ENCODE measurements at regions not wholly inside any gene's neighbourhood (a gene's known extent, or its start where the extent isn't known, plus 50 kb on each side); places are given as distances from the start of the nearest gene placed in this dataset.

DNA sequence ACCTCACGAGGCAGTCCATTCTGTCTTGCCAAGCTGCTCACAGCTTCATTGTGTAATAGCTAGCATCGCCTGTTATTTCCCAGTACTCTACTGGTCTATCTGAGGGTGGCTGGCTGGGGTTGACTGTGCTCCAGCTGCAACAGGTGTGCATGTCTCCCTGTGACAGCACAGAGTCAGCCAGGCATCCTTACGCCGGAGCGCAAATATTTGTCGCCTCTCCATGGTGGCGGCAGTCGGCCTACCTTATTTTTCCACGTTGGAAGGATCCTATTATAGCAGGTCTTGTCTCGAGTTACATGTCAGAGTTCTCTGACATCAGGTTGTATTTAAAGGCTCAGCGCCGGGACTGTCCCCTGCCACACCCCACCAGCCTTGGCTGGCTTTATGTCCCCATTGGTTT is 307.1 kb downstream of the TLE3 start:
- DNase-seq (ENCODE audit: low read depth in 2 of 2), result no peak

DNA sequence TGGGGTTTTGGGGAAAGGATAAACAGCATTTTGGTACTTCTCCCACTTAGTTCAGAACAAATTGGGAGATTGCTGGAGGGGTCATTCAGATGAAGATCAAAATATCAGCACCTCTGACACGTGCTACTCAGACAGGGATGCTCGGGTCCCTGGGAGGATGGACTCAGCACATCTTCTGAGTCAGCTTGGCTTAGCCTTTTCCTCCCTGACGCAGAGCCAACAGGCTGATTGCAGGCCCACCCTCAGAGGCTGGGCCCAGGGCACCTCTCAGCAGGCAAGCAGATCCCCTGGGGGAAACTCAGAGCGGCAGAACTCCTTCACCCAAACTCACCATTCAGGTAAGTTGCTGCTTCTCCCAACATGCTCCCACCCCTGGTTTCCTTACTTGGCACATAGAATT is 304.9 kb downstream of the TLE3 start:
- DNase-seq (ENCODE audit: low read depth in 2 of 2), result no peak

GRCh38 chr15:69793431-69793780 is 304.3 kb downstream of the TLE3 start:
- no peak for DNase-seq (ENCODE audit: low read depth in 2 of 2)

DNA sequence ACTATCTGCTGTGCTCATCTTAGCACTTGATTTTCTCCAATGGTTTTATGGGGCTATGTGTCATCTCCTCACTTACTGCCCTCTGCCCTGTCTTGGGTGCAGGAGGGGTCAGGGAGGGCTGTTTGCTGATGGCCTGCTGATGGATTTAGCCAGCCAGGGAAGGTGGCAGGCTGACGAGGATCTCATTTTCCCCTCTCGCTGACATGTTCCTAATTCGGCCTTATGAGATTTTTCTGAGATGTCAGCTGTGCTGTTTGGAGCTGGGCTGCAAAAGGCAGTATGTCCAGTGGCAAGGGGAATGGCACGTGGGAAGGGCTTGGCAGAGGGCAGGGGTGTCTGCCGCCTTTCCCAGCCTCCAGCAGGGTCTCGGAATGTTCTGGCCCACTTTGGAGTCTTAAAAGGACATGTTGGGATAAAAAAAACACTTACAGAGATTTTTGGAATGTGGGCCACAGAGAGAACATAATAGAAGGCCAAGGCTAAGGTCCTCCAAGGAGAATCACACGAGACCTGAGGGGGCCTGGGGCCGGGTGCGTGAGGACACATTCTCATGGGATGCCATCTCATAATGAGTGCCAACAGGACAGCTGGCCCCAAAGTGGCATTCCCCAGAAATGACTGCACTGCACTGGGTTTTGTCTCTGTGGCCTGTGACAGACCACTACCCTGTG is 303.8 kb downstream of the TLE3 start:
- DNase-seq (ENCODE audit: low read depth in 2 of 2), result no peak

DNA sequence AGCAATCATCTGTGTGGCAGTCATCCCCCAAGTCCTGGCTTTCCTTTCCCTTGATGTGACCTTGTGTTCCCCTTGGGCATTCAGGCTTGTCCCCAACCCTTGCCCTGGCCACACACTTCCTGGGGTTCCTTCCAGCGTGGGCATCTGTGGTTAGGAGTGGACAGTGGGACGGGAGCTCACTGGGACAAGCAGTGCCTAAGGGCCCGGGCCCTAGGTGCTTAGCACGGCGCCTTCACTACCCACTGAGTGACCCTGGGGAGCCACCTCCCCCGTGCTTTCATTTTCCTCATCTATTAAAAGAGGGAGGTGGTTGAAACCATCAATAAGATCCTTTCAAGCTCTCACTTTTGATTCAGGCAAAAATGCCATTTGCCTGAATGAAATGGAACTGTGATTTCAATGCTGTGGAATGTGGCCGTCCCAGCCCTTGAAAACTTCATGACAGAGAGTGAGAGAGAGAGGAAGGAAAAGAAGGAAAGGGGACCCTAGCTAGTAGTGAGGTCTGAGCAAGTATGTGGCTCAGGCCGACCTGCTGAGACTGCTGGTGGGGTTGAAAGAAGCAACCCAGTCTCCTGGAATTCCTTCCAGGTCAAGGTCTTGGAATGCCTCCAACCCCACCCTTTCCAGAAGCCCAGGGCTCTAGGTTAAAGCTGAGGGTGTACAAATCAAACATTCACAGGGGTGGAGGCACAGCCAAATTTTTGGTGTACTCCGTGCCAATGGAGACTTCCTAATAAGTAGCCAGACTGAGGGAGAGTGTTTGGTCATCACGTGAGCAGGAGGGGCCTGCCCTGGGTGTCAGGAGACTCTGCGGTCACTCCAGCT is 302.9 kb downstream of the TLE3 start:
- DNase-seq (ENCODE audit: low read depth in 2 of 2), result no peak

DNA sequence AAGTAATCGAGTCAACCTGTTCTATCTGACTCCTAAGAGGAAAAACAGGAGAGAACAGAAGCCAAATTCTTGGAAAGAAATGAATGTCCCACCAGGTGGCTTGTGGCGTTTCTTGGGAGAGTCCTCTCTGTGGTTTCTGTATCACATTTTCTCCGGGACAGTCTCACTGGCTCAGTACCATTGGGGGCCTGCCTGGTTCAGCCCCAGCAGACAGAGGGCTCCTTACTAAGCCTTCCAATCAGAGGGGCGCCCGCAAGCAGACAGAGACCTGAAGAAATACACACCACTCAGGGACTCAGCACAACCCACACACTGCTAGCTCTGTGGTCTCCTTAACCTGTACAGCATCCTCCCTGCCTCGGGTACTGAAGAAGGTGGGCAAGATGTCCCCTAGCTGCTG is 302.1 kb downstream of the TLE3 start:
- no peak for DNase-seq (ENCODE audit: low read depth in 2 of 2)

DNA sequence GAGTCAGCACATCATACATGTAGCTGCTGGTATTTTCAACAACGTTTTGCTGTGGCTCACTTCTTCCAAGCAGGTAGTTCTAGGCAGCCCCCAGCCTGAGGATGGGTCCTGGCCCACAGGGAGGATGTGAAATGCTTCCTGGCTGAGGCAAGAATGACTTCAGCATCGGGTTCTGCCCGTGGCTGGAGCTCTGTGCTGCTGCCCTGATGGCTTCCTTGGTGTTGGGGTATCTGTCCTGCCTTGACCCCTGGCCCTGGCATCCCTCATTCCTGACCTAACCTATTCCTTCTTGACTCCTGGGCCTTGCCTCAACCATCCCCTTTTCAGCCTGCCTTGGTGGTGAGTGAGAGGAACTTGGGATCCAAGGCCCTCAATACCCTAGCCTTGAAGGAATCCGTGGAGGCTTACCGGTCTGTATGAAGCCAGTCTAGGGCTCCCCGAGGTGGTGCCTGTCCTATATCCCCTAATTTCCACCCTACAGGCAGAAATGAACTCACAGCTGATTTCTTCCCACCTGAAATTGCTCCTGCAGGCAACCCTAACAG is 300.6 kb downstream of the TLE3 start:
- DNase-seq (ENCODE audit: low read depth in 2 of 2), result no peak

- no peak for DNase-seq (ENCODE audit: low read depth in 2 of 2)
Measured at GRCh38 chr15:69797615-69798014, 300.1 kb downstream of the TLE3 start.

GRCh38 chr15:69798481-69799250 is 299.1 kb downstream of the TLE3 start:
- no peak for DNase-seq (ENCODE audit: low read depth in 2 of 2)

- no peak for DNase-seq (ENCODE audit: low read depth in 2 of 2)
Measured at GRCh38 chr15:69801144-69801543, 296.6 kb downstream of the TLE3 start.

- DNase-seq (ENCODE audit: low read depth in 2 of 2), result no peak
Measured at GRCh38 chr15:69802432-69802831, 295.3 kb downstream of the TLE3 start.

GRCh38 chr15:69804786-69805185 is 292.9 kb downstream of the TLE3 start:
- no peak for DNase-seq (ENCODE audit: low read depth in 2 of 2)

- no peak for DNase-seq (ENCODE audit: low read depth in 2 of 2)
Measured at GRCh38 chr15:69805248-69805953, 292.3 kb downstream of the TLE3 start.

GRCh38 chr15:69806287-69806915 is 291.3 kb downstream of the TLE3 start:
- no peak for DNase-seq (ENCODE audit: low read depth in 2 of 2)

DNA sequence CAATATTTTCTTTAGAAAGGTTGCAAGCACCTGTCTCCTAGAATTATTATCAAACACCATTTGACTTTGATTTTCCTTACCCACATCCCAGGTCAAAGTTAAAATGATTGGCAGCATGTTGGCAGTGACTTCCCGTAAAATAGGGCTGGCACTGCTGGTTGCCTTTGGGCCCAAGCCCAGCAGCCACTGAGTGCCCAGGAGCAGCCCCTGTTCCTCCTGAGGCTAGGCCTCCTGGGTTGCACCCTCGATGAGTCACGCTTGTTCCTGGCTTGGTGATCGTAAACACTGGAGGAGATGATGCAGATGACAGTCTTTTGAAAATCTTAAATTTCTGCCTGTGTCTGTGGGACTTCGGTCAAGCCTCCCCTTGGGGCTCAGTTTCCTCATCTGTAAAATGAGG is 290.0 kb downstream of the TLE3 start:
- DNase-seq (ENCODE audit: low read depth in 2 of 2), result no peak

DNA sequence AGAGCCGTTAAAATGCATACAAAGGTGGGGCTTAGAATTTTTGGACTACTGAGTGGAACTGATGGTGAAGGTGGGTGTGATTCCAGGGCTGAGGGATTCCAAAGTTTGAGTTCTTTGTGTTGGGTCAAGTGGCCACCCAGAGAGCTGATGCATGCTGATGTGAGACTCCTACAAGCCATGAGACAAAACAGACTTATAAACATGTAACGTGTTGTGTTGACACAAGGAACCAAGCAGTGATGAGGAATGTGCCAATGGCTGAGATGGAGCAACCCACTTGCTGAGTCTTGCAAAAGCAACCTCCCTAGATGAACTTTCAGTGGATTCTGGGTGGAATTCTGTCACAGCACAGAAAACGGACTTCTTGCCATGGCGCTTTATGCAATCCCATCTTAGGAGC is 289.0 kb downstream of the TLE3 start:
- DNase-seq (ENCODE audit: low read depth in 2 of 2), result no peak

GRCh38 chr15:69809421-69809820 is 288.3 kb downstream of the TLE3 start:
- DNase-seq (ENCODE audit: low read depth in 2 of 2), result no peak

DNA sequence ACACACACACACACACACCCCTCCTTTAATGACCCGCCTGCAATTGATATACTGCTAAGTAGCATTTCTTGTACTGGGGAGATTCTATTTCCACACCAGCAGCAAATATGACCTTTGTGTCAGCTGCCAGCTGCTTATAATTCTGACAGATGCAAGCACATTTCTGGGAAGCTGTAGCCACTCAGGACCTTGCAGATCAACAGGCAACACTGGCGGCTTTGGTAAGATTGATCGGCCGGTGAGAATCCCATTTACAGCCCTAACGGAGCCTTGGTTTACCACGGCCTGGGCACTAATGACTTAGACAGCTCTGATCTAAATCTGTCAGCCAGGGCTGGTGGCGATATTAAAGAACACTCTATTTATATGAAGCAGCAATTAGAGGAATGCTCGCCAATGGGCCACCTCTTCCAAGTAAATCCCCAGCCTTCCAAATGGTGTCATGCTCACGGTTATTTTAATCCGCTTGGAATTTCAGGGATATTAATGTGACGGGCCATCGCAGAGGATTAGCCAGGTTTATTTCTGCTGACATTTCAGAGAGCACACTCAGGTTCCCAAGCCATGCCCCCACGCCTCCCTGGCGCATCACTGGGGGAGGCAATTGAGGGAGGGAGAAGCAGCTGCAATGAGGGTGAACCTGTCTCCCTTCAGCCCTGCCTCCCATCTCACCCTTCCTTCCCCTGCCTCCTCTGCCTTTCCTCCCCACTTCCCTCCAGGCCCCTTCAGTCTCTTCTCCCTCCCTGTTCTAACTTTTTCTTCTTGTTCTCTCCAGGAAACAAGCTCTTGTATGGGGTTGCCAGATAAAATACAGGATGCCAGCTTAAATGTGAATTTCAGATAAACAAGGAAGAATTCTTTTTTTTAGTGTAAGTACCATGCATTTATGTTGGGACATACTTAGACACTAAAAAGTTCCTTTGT is 287.0 kb downstream of the TLE3 start:
- DNase-seq (ENCODE audit: low read depth in 2 of 2), result no peak

GRCh38 chr15:69812861-69813261 is 284.9 kb downstream of the TLE3 start:
- no peak for DNase-seq (ENCODE audit: low read depth in 2 of 2)

DNA sequence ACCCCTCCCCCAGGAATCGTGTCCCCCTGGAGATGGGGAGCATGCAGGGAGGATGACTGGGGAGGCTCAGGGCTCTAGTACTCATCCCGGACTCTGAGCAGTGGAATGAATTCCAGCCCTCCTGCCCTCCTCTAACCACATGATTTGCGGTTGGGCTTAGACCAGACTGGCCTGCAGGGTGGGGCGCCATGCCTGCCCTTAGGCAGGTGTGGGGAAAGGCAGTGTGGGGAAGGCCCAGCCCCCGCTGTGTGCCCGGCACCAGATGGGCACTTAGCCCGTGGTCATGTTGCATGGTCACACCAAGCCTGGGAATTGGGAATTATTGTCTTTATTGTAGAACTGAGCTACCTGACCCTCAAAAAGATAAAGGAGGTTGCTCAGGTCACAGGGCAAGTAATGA is 283.8 kb downstream of the TLE3 start:
- no peak for DNase-seq (ENCODE audit: low read depth in 2 of 2)
